Osteocyte (in vitro differentiated cells): ENCODE measurements at regions not wholly inside any gene's neighbourhood (a gene's known extent, or its start where the extent isn't known, plus 50 kb on each side); places are given as distances from the start of the nearest gene placed in this dataset.

ENCODE experiments used
- DNase-seq: peaks from one replicate; pipeline ENCODE4 v3.0.0; 2021; ENCODE audit warnings: mixed read lengths; ENCODE audit not compliant: unreplicated experiment; ENCODE audit errors: extremely low spot score
- H3K27ac Mint-ChIP-seq: one replicate; pipeline ENCODE4 v1.8.0; 2021; ENCODE audit warnings: mild to moderate bottlenecking, mixed read lengths; ENCODE audit not compliant: unreplicated experiment
- H3K27me3 Mint-ChIP-seq: one replicate; pipeline ENCODE4 v1.8.0; 2021; ENCODE audit warnings: mixed read lengths; ENCODE audit not compliant: unreplicated experiment
- H3K36me3 Mint-ChIP-seq: one replicate; pipeline ENCODE4 v1.8.0; 2021; ENCODE audit warnings: mixed read lengths; ENCODE audit not compliant: unreplicated experiment
- H3K4me1 Mint-ChIP-seq: one replicate; pipeline ENCODE4 v1.8.0; 2021; ENCODE audit warnings: mixed read lengths; ENCODE audit not compliant: unreplicated experiment
- H3K4me3 Mint-ChIP-seq: one replicate; pipeline ENCODE4 v1.8.0; 2021; ENCODE audit warnings: mild to moderate bottlenecking, moderate library complexity, mixed read lengths; ENCODE audit not compliant: unreplicated experiment
- H3K9me3 Mint-ChIP-seq: one replicate; pipeline ENCODE4 v1.8.0; 2021; ENCODE audit warnings: mixed read lengths; ENCODE audit not compliant: unreplicated experiment
- TF ChIP-seq, protein P1 (sequence below): fragments of 200-600 bp; sonication (generic); IDR thresholded peaks from 2 replicates; pipeline ENCODE4 v1.5.0; 2021; ENCODE audit warnings: antibody characterized with exemption, mild to moderate bottlenecking, moderate library complexity

- Mint-ChIP-seq H3K4me3 (no peak overlapping the region), H3K27ac (no peak overlapping the region), H3K36me3 (no peaks in the 10 kb centered on the region), H3K4me1 (no peaks in the 10 kb centered on the region), H3K27me3 (no peaks in the 10 kb centered on the region), H3K9me3 (peaks cover 8% of the 10 kb centered on the region)
- TF ChIP-seq, protein P1, sequence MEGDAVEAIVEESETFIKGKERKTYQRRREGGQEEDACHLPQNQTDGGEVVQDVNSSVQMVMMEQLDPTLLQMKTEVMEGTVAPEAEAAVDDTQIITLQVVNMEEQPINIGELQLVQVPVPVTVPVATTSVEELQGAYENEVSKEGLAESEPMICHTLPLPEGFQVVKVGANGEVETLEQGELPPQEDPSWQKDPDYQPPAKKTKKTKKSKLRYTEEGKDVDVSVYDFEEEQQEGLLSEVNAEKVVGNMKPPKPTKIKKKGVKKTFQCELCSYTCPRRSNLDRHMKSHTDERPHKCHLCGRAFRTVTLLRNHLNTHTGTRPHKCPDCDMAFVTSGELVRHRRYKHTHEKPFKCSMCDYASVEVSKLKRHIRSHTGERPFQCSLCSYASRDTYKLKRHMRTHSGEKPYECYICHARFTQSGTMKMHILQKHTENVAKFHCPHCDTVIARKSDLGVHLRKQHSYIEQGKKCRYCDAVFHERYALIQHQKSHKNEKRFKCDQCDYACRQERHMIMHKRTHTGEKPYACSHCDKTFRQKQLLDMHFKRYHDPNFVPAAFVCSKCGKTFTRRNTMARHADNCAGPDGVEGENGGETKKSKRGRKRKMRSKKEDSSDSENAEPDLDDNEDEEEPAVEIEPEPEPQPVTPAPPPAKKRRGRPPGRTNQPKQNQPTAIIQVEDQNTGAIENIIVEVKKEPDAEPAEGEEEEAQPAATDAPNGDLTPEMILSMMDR, result no peak
- no peak for DNase-seq
These were observed 177.2 kb upstream of the CRIM1 start for GRCh38 chr2:36178384-36178783.

DNA sequence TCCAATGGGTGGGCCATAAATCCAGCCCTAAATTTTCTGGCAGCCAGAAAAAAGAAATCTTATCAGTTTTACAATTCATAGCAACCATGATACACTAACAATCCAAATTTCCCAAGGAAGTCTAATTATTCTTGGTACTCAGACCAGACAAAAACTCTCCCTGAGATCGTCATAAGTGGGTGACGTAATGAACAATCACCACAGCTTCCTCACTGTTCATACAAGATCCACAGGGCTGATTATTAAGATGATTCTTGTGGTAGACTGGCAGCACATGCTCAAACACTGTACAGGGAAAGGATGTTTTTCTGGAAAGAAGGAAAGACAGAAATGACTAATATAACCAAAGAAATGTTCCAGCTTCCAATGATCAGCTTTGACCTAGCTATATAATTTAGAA is 178.3 kb upstream of the CRIM1 start:
- H3K36me3 Mint-ChIP-seq, result no peaks in the 10 kb centered on the region
- H3K27me3 Mint-ChIP-seq, result no peaks in the 10 kb centered on the region
- H3K27ac Mint-ChIP-seq, result no peak overlapping the region
- no peak for DNase-seq
- no peak overlapping the region for H3K4me3 Mint-ChIP-seq
- TF ChIP-seq, protein P1, result no peak
- no peaks in the 10 kb centered on the region for H3K4me1 Mint-ChIP-seq
- H3K9me3 Mint-ChIP-seq, result peaks cover 8% of the 10 kb centered on the region

- DNase-seq, result no peak
- Mint-ChIP-seq H3K4me3 (no peak overlapping the region), H3K27me3 (no peaks in the 10 kb centered on the region), H3K27ac (no peak overlapping the region), H3K9me3 (no peaks in the 10 kb centered on the region), H3K36me3 (no peaks in the 10 kb centered on the region), H3K4me1 (no peaks in the 10 kb centered on the region)
- TF ChIP-seq, protein P1, result no peak
These were observed 180.7 kb upstream of the CRIM1 start for GRCh38 chr2:36174920-36175319.

GRCh38 chr2:36173760-36174404 is 181.7 kb upstream of the CRIM1 start:
- TF ChIP-seq, protein P1, result no peak
- Mint-ChIP-seq H3K27ac (no peak overlapping the region), H3K4me1 (no peaks in the 10 kb centered on the region), H3K9me3 (no peaks in the 10 kb centered on the region), H3K4me3 (no peak overlapping the region), H3K36me3 (no peaks in the 10 kb centered on the region), H3K27me3 (peaks cover 3% of the 10 kb centered on the region)
- DNase-seq, result no peak

DNA sequence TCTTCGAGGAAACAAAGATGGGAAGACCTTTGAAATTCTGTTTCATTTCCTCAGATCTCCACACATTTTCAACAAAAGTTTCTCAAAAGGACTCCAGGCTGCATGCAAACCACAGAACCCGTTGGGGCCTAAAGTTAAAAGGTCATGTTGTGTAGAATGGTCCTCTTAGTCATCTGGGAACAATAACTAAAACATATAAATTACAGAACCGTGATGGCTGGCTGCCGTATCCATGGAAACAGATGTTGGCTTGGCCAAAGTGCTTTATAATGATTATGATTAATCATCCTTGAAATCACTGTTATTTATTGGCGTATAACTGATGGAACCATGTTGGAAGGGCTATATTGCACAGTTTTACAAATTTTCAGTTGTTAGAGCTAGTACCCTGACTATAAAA is 182.8 kb upstream of the CRIM1 start:
- H3K9me3 Mint-ChIP-seq, result no peaks in the 10 kb centered on the region
- H3K36me3 Mint-ChIP-seq, result no peaks in the 10 kb centered on the region
- no peak for DNase-seq
- H3K27ac Mint-ChIP-seq, result no peak overlapping the region
- H3K4me3 Mint-ChIP-seq, result no peak overlapping the region
- TF ChIP-seq, protein P1, result no peak
- H3K27me3 Mint-ChIP-seq, result peaks cover 3% of the 10 kb centered on the region
- no peaks in the 10 kb centered on the region for H3K4me1 Mint-ChIP-seq
